NOMO-1 treated with dmso at 0.1 percent for 144 hours (cell line): ENCODE measurements at regions not wholly inside any gene's neighbourhood (a gene's known extent, or its start where the extent isn't known, plus 50 kb on each side); places are given as distances from the start of the nearest gene placed in this dataset.
"Not testable (repeated sequence)": the region's sequence is repeated elsewhere in the genome, so short reads cannot be mapped to it uniquely, and the experiment has no call there.

Source experiments
- DNase-seq: peaks from one replicate; lab custom pipeline; 2025; ENCODE audit not compliant: unreplicated experiment; lab: John Stamatoyannopoulos, UW

DNA sequence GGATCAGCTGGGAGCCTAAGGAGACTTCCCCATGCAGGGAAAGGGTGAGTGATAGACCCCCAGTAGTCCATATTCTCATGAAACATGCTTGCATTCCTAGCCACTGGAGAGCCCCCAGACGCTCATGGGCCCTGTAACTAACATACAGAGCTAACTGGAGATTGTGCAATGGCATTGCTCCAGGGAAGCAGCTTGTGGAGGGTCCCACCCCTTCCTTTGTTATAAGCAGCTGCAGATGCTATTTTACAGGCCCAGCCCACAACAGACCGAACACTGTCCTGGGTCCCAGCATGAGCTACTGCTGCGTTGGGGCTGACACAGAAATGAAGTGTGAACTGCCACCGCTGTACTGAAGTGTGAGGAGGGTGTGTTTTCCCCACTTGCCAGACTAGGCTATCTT, 1465.7 kb upstream of the DIAPH2 start:
- DNase-seq, result no peak

DNA sequence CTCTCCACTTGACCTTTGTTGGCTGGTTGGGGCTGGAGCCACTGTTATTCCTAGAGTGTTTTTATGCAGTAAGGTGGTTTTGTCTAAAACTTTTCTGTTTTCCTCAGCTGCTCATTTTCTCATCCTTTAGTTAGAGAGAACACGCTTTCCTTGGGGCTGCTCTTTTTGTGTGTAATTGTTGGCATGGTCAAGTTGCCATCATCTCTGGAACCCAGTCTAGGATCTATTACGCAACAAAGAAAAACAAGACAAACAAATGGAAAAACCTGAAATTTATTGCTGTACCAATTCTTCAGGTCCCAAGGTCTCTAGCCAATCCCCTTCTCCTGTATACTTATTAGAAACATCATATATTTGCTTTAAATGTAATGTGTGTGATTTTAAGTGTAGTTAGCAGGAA, 1436.3 kb upstream of the DIAPH2 start:
- no peak for DNase-seq

DNA sequence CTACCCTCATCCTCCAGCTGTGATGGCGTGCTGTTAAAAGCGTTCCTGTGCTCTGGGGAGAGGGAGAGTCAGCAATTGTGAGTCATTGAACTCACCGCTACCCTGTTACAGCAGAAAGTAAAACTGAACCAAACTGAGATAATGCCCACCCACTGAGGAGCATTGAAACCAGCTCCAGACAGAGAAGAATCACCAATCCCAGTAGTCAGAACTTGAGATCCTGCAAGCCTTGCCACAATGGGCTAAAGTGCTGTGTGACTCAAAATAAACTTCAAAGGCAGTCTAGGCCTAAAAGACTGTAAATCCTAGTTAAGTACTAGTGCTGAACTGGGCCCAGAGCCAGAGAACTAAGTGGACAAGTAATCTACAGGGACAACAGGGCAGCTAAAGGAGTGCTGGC, 1394.2 kb upstream of the DIAPH2 start:
- DNase-seq, result no peak

DNA sequence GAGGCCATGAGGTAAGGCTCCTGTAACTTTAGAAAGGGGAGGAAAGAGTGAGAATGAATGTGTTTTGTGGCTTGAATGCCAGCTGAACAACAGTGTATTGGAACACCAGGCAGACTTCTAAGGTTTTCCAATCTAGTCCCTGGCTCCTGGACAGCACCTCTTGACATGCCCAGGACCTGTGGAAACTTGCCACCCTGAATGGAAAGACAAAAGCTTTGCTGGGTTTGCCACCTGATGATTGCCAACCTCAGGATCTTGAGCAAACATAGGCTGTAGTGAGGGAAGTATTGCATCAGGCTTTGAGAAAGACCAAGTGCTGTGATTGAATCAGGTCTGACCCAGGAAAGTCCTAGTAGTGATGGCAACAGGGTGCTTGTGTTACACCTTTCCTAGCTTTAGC, 1393.1 kb upstream of the DIAPH2 start:
- no peak for DNase-seq

DNA sequence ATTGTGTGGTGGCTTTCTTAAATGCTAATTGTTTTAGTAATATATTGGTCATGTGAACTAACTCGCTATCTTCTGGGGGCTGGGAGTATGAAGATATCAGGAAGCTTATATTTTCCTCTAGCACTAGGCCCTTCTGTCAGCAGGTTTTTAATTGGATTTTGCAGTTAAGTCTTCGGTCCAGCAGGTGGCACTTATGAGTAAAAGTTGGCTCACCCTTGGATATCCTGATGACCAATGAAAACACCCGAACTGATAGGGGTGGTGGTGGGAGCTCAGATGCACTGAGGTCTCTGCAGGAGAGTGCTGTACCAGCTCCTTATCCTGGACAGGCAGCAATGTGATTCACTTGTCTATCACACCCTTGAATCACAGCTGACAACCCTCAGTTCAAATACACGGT, 1365.8 kb upstream of the DIAPH2 start:
- DNase-seq, result no peak

DNA sequence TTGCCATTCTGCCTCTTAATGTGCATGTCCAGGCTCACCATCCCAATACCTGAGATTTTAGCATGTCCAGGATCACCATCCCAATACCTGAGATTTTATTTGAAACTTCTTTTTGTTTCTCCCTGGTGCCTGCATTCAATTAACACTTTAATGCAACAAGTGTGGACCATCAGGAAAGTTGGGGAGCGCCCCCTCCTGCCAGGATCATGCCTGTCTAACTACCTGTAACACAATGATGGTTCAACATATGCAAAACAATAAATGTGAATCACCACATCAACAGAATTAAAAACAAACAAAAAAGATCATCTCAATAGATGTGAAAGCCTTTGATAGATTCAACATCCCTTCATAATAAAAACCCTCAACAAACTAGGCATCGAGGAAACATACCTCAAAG, 1359.5 kb upstream of the DIAPH2 start:
- DNase-seq, result no peak

DNA sequence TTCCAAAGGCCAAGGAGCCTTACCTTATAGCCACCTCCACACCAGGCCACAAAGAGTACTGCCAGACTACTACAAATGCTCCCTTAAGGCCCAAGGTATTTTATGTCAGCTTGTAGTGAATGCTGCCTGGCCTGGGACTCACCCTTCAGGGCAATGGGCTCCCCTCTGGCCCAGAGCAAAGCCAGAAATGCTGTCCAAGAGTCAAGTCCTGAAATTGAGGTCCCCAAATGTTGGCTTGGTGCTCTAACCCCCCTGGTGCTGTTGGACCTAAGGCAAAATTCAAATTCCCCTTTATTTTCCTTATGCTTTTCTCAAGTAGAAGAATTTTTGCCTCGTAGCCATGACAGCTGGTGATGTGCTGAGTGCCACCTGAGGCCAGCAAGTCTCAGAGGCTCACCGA, 1354.3 kb upstream of the DIAPH2 start:
- no peak for DNase-seq

DNA sequence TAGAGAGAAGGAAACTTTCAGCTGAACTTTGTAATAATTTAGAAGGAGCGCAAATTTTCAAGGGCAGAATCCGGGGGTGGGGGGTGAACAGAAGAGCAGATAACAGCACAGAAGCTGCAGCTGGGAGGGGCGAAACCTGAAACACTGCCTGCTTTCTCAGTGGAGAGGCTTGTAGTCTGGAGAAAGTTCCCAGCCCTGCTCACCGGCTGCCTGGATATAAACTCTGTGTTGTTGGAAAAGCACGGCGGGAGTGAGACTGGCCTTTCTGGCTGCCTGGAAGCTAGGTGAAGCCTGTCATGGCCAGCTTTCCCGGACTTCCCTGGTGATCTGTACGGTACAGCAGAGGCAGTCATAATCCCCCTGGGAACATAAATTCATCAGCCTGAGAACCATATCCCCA, 1352.1 kb upstream of the DIAPH2 start:
- DNase-seq, result no peak

DNA sequence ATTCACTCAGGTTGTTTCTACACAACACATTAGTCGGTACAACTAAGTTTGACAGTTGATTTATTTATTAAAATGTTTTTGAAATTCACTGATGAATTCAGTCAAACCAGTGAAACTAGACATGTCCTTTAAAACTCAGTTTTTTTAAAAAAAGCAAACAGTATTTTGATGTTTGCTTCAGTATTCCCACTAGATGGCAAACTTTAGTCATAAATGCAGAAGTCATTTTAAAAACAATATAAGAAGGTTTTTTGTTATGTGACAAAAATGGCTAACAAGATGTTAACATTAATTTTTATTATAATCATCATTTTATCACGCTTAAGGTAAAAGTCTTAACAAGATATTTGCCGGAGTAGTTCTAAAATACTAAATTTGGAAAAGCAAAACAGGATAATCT, 1337.8 kb upstream of the DIAPH2 start:
- no peak for DNase-seq

DNA sequence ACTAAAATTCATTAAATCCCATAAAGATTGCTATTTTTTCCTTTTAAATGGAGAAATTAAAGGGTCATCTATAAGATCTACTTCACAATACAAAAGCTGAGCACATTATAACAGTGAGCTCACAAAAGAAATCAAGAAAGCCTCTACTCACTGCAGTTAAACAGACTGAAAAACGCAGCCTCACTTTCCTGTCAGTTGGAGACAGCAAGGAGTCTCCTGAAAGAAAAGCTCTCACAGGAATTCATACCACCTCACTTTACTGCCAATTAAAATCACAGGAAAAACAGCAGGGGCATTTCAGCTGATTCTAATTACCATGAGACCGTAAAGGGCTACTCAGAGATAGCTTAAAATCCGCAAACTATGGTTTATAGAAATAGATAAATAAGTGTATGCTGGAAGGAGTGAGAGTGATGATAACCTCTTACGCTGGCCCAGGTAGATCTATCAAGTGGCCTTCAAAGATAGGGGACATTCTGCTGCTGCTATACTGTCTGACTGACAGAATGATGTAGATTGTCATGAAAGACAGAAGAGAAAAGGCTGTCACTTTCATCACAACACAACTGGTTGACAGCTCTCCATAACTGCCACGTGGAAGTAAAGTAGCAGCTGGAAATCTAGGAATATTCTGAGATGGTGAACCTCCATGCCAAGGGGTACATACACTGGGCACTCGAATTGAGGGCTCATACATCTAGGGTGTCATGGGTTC, 1333.7 kb upstream of the DIAPH2 start:
- DNase-seq, result no peak

DNA sequence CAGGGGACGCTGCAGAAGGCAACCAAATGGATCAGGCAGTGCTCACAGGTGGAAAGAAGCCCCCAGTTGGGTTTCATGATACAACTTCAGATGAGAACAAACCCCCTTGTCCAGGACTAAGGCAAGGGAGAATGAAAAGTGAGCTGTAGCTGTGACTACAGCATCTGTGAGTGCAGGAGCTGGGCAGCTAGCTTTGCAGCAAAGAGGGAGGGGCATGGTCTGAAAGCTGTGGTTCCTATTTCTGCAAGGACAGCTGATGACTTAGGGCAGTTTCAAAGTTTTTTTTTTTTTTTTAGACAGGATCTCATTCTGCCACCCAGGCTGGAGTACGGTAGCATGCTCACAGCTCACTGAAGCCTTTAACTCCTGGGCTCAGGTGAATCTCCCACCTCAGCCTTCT, 1317.4 kb upstream of the DIAPH2 start:
- DNase-seq, result no peak

DNA sequence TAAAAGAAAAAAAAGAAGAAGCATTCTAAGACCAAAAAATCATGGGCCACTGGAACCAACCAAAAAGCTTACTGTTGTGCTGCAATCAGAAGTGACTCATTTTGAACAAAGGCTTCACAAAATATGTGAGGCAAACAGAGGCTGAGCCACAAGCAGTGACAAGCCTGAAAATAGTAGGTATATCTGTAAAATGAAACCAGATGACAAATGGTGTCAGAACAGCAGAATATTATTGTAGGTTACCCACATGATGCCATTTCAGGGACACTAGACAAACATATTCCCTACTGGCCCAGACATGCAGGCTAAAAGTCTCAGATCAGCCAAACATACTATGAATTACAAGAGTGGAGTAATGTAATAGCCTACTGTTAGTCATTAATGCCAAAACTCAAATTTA, 1301.8 kb upstream of the DIAPH2 start:
- DNase-seq, result no peak

DNA sequence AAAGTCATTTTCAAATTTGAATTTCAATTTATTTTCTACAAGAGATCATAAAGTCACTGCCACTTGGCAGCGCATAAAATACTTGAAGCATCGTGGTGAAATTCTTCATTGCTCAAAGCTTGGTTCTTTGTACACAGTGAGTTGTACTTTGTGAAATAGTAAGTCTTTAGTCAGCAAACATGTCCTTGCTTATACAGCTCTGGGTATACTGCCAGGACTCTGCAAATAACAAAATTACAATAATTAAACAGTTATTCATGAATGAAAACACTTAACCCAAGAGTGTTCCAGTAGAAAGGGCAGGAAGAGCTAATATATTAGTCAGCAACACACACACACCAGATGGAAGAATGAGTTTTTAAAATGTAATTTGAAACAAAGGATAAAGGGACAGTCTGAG, 1300.9 kb upstream of the DIAPH2 start:
- no peak for DNase-seq

DNA sequence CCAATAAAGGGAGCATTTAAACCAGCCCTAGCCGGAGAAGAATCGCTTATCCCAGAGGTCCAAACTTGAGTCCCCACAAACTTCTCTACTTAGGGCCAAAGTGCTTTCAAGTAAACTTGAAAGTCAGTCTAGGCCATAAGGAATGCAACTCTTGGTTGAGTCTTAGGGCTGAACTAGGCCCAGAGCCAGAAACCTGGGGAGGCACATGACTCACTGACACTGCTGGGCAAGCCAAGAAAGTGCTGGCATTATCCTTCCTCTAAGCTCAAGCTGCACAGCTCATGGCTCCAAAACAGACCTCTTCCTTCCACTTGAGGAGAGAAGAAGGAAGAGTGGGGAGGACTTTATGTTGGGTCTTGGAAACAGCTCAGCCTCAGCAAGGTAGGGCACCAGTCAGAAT, 1257.3 kb upstream of the DIAPH2 start:
- no peak for DNase-seq

DNA sequence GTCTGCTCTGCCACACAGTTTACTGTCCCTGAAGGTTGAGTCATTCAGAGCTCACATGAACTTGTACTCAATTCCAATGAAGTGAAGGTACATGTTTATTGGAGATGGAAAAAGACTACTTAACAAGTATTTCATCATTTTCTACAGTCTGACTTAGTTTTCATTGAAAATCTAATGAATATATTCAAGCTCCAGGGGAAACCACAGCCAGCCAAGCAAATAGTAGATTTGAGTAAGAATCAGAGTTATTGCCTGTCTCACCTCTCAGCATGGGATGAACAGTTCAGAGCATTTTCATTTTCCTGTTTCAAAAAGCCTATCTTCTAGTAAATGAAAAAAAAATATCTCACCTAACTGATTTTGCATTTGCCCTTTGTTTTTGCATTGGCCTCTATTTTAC, 1249.4 kb upstream of the DIAPH2 start:
- DNase-seq, result no peak

DNA sequence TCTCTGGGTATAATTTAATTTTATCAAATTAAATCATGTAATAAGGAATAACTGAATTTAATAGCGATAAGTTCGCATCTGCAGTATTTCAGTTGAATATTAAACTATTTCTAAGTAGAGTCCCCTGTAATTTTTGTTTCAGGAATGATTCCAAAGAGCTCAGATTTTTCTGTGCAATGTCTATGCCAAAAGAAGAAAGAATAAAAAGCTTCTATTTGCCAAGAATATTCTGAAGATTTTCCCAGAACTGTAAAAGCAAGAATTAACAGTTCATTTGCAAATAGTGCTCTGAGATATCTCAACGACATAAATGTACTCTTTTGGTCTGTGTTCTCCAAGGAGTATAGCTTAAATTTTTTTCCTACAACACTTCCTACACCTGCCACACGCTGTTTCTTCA, 1242.8 kb upstream of the DIAPH2 start:
- no peak for DNase-seq

DNA sequence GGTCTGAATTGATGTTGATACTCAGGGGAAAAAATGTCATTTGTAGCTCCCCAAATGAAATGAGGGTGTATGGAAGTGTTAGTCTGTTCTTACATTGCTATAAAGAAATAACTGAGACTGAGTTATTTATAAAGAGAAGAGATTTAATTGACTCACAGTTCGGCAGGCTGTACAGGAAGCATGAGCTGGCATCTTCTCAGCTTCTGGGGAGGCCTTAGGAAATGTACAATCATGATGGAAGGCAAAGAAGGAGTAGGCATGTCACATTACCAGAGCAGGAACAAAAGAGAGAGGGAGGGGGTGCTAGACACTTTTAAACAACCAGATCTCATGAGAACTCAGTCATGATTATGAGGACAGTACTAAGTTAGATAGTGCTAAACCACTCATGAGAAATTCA, 1199.9 kb upstream of the DIAPH2 start:
- no peak for DNase-seq

DNA sequence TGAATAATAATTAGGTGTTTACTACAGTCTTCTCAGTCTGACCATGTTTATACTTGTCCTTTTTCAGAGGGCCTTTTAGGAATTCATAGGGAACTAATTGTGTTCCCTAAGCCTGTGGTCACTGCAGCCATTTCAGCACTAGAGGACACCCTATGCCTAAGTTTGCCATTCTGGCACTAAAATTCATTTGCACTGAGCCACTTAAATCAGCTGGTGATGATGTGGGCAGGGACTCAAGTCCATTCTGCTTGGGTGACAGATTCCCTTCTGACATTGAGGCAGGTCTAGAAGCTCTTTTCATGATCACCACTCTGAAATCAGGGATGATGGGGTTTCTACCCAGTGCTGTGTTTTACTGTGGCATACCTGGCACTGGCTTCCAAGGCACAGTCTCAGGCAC, 1178.9 kb upstream of the DIAPH2 start:
- DNase-seq, result no peak

DNA sequence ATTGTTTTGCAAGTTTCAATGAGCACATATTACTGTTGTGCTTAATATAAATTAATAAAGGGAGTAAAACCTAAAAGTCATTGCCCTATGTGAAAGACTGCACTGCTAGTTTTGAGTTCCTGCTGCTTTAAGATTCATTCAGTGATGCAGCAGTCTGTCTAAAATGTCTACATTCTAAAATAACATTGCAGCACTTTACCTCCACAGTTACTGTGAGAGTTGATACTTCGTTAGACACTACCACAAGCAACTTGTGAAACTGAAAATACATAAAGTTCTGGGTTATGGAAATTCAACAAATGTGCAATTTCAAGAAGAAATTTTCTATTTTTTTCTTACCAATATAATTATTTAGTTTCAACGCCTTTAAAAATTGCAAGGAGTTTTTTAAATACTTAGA, 1175.2 kb upstream of the DIAPH2 start:
- no peak for DNase-seq

DNA sequence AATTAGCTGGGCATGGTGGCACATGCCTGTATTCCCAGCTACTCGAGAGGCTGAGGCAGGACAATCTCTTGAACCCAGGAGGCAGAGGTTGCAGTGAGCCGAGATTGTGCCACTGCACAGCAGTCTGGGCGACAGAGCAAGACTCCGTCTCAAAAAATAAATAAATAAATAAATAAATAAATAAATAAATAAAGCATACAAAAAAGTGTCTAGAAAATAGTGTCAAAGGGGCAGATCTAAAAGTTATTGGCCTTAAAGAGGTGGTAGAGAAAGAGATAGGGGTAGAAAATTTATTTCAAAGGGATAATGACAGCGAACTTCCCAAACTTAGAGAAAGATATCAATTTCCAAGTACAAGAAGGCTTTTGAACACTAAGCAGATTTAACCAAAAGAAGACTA, 1160.6 kb upstream of the DIAPH2 start:
- not testable (repeated sequence) for DNase-seq

DNA sequence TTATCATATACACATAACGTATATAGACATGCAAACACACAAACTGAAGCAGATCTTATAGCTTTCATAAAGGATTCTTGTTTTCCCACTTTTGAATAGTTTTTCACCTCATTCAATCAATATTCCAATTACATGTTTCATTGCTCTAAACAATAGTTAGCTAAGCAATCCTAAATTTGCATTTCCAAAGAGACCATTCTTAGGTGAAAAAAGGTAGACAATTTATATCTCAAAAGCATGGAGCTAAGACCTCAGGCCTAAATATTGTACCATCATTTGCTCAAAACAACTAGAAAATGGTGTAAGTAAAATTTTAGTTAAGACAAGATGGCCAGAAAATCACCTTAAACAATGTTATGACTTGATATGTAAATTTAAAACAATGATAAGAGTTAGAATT, 1148.5 kb upstream of the DIAPH2 start:
- DNase-seq, result no peak

DNA sequence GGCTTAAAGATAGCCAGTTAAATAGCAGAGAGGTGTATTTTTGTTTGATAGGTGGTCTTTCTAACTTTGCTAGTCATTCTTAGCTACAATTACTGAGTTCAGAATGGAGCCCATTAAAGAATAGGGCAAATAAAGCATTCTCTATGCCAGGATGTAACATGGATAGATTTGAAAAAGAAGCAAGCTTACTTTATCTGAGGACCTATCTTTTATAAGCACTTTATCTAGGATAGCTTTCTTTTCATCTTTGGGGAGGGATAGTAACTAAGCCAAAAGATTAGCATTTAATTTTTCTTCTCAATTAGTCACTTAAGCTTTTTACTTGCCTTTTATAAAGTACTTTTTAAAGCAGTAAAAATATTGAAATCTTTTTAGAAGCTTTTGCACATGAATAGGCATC, 1148.0 kb upstream of the DIAPH2 start:
- no peak for DNase-seq

DNA sequence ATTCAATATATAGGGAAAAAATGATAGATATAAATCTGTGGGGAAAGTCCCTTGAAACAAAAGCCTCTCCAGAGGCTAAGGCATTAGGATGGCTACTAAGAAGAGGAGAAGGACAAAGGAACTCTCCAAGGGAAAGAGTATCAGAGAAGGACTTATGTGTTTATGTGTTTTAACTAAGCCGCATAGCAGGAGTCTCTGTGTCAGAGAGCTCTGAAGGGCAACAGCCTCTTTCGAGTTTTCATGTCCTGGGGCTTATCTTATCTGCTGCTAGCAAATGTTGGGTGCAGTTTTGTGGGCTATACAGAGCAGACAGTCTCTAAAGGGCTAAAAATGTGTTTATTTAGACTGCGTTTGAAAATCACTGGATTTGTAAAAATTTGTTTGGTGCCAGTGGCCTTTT, 1145.6 kb upstream of the DIAPH2 start:
- DNase-seq, result no peak

DNA sequence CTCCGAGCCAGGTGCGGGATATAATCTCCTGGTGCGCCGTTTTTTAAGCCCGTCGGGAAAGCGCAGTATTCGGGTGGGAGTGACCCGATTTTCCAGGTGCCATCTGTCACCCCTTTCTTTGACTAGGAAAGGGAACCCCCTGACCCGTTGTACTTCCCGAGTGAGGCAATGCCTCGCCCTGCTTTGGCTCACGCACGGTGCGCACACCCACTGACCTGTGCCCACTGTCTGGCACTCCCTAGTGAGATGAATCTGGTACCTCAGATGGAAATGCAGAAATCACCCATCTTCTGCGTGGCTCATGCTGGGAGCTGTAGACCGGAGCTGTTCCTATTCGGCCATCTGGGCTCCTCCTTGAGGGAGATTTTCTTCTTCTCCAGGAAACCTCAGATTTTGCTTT, 1135.1 kb upstream of the DIAPH2 start:
- not testable (repeated sequence) for DNase-seq
